Liver (tissue), 7 donors: ENCODE measurements at regions not wholly inside any gene's neighbourhood (a gene's known extent, or its start where the extent isn't known, plus 50 kb on each side); places are given as distances from the start of the nearest gene placed in this dataset.

Experiments
- DNase-seq: peaks from one replicate; pipeline ENCODE4 v3.0.0-alpha.2; 2017; ENCODE audit warnings: low spot score
- H3K27ac ChIP-seq, 2 donors: one replicate each; pipeline ENCODE4 v1.7.0; 2013; ENCODE audit warnings: inconsistent platforms in 2 of 2, low read length in 2 of 2, control low read depth in 1 of 2, low read depth in 1 of 2, mild to moderate bottlenecking in 1 of 2
- H3K27me3 ChIP-seq, 4 donors: one replicate each; pipeline versions ENCODE4 v1.6.1 to v1.7.0; 2013; ENCODE audit warnings: low read length in 3 of 4, inconsistent platforms in 1 of 4, mild to moderate bottlenecking in 1 of 4, moderate library complexity in 1 of 4; ENCODE audit not compliant: control insufficient read depth in 4 of 4, insufficient read depth in 4 of 4
- H3K36me3 ChIP-seq, 4 donors: one replicate each; pipeline versions ENCODE4 v1.6.1 to v1.7.0; 2013; ENCODE audit warnings: low read length in 3 of 4, mild to moderate bottlenecking in 3 of 4, low read depth in 1 of 4, moderate library complexity in 1 of 4; ENCODE audit not compliant: control insufficient read depth in 4 of 4, insufficient read depth in 3 of 4
- H3K4me1 ChIP-seq, 4 donors: one replicate each; pipeline versions ENCODE4 v1.6.1 to v1.7.0; 2013; ENCODE audit warnings: low read length in 3 of 4, mild to moderate bottlenecking in 3 of 4, moderate library complexity in 1 of 4; ENCODE audit not compliant: control insufficient read depth in 4 of 4, insufficient read depth in 4 of 4
- H3K4me3 ChIP-seq, 3 donors: one replicate each; pipeline versions ENCODE4 v1.6.1 to v1.7.0; 2013; ENCODE audit warnings: low read length in 3 of 3, control low read depth in 1 of 3, low read depth in 1 of 3, mild to moderate bottlenecking in 1 of 3
- H3K9ac ChIP-seq, 2 donors: one replicate each; pipeline ENCODE4 v1.7.0; 2013; ENCODE audit warnings: low read length in 2 of 2, mild to moderate bottlenecking in 2 of 2, moderate library complexity in 2 of 2, control low read depth in 1 of 2, low read depth in 1 of 2
- H3K9me3 ChIP-seq, 4 donors: one replicate each; pipeline versions ENCODE4 v1.6.1 to v1.7.0; 2013; ENCODE audit warnings: low read length in 3 of 4; ENCODE audit not compliant: control insufficient read depth in 4 of 4
- EGR1 ChIP-seq, 2 donors: IDR thresholded peaks; 2 replicates each; pipeline ENCODE4 v1.6.1; 2016 to 2018; ENCODE audit warnings: antibody characterized with exemption in 2 of 2, low read depth in 2 of 2
- FOXA1 ChIP-seq: IDR thresholded peaks from 2 replicates; pipeline ENCODE4 v1.6.1; 2016; ENCODE audit warnings: antibody characterized with exemption
- FOXA2 ChIP-seq: IDR thresholded peaks from 2 replicates; pipeline ENCODE4 v1.6.1; 2016; ENCODE audit warnings: antibody characterized with exemption
- GABPA ChIP-seq, 2 donors: IDR thresholded peaks in 1 of 2; conservative IDR thresholded peaks in 1 of 2; 2 replicates each; pipeline ENCODE4 v1.6.1; 2016; ENCODE audit warnings: antibody characterized with exemption in 2 of 2, mild to moderate bottlenecking in 1 of 2, moderate library complexity in 1 of 2
- HNF4A ChIP-seq, 2 donors: conservative IDR thresholded peaks; 2 replicates each; pipeline ENCODE4 v1.6.1; 2016; ENCODE audit warnings: antibody characterized with exemption in 2 of 2, mild to moderate bottlenecking in 2 of 2
- HNF4G ChIP-seq: IDR thresholded peaks from 2 replicates; pipeline ENCODE4 v1.6.1; 2016; ENCODE audit warnings: antibody characterized with exemption
- JUND ChIP-seq, 2 donors: IDR thresholded peaks; 2 replicates each; pipeline ENCODE4 v1.6.1; 2016; ENCODE audit warnings: antibody characterized with exemption in 2 of 2
- NR2F2 ChIP-seq: IDR thresholded peaks from 2 replicates; pipeline ENCODE4 v1.6.1; 2016; ENCODE audit warnings: antibody characterized with exemption
- REST ChIP-seq: IDR thresholded peaks from 2 replicates; pipeline ENCODE4 v1.6.1; 2016; ENCODE audit warnings: antibody characterized with exemption, mild to moderate bottlenecking
- RXRA ChIP-seq, 2 donors: IDR thresholded peaks; 2 replicates each; pipeline ENCODE4 v1.6.1; 2017 to 2018; ENCODE audit warnings: antibody characterized with exemption in 2 of 2, mild to moderate bottlenecking in 1 of 2
- SP1 ChIP-seq: IDR thresholded peaks from 2 replicates; pipeline ENCODE4 v1.6.1; 2018; ENCODE audit warnings: antibody characterized with exemption, mild to moderate bottlenecking
- TAF1 ChIP-seq: conservative IDR thresholded peaks from 2 replicates; pipeline ENCODE4 v1.6.1; 2016; ENCODE audit warnings: antibody characterized with exemption, mild to moderate bottlenecking
- YY1 ChIP-seq: IDR thresholded peaks from 2 replicates; pipeline ENCODE4 v1.6.1; 2016; ENCODE audit warnings: antibody characterized with exemption, mild to moderate bottlenecking
- ZBTB33 ChIP-seq: IDR thresholded peaks from 2 replicates; pipeline ENCODE4 v1.6.1; 2016; ENCODE audit warnings: antibody characterized with exemption
- WGBS: extraction: QIAGEN DNeasy Blood & Tissue Kit; methylation state at CpG from one replicate; pipeline ENCODE4 v1.1.7; 2013; 5-methylcytosine and 5-hydroxymethylcytosine counted together
- TF ChIP-seq, protein P1 (sequence below): IDR thresholded peaks from 2 replicates; pipeline ENCODE4 v1.6.1; 2016; ENCODE audit warnings: antibody characterized with exemption
- TF ChIP-seq, protein P2 (sequence below): IDR thresholded peaks from 2 replicates; pipeline ENCODE4 v1.6.1; 2016; ENCODE audit warnings: antibody characterized with exemption
- donor health status: healthy.
- donor health status: healthy.
- donor health status: healthy.
- donor health status: healthy.

DNA sequence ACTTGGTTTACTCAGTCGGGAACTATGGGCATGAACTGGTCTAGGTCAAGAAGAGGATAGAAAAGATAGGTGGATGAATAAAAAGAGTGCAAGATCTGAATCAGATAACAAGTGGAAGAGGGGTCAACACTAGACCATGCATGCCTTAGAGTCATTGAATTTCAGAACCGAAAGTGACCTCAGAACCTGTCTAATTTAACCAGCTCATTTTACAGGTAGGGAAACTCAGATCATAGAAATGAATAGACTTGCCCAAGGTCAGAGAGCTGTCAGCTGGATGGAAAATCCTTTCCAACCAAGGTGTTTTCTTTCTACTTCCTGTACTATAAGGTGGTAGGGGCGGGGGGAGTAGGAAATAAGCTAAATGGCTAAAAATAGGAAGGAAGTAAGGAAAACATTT, 121.4 kb upstream of the ADGRF1 start:
- WGBS, result 83% methylated on average over 3 of the region's 3 CpGs
- TF ChIP-seq TAF1 (no peak), NR2F2 (no peak), FOXA1 (no peak)
- H3K27me3 ChIP-seq, result no peaks in the 10 kb centered on the region

GRCh38 chr6:47162793-47163192, 120.7 kb upstream of the ADGRF1 start:
- no peaks in the 10 kb centered on the region for H3K9me3 ChIP-seq
- no peak for DNase-seq
- H3K4me1 ChIP-seq, result peaks cover 0 to 2% (median 0%) of the 10 kb centered on the region in 4 donors
- no peak overlapping the region for H3K27ac ChIP-seq
- TF ChIP-seq FOXA1 (no peak), HNF4A (conservative IDR thresholded peaks at IDR 0.05) (no peak), FOXA2 (no peak), RXRA (IDR thresholded peaks at IDR 0.05) (no peak), REST (no peak), SP1 (no peak), TAF1 (no peak)
- TF ChIP-seq, protein P1, sequence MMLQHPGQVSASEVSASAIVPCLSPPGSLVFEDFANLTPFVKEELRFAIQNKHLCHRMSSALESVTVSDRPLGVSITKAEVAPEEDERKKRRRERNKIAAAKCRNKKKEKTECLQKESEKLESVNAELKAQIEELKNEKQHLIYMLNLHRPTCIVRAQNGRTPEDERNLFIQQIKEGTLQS, result no peak
- TF ChIP-seq, protein P2, sequence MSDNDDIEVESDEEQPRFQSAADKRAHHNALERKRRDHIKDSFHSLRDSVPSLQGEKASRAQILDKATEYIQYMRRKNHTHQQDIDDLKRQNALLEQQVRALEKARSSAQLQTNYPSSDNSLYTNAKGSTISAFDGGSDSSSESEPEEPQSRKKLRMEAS, result no peak
- no peak overlapping the region for H3K4me3 ChIP-seq
- WGBS, result 68% methylated on average over 2 of the region's 2 CpGs
- H3K9ac ChIP-seq, result no peak overlapping the region
- no peaks in the 10 kb centered on the region for H3K36me3 ChIP-seq
- no peaks in the 10 kb centered on the region for H3K27me3 ChIP-seq

More for the DNA sequence above, 121.4 kb upstream of the ADGRF1 start:
- no peak overlapping the region for H3K9ac ChIP-seq
- no peaks in the 10 kb centered on the region for H3K9me3 ChIP-seq
- H3K27ac ChIP-seq, result no peak overlapping the region
- H3K4me1 ChIP-seq, result peaks cover 0 to 2% (median 0%) of the 10 kb centered on the region in 4 donors
- no peak for DNase-seq
- no peak overlapping the region for H3K4me3 ChIP-seq
- H3K36me3 ChIP-seq, result no peaks in the 10 kb centered on the region

DNA sequence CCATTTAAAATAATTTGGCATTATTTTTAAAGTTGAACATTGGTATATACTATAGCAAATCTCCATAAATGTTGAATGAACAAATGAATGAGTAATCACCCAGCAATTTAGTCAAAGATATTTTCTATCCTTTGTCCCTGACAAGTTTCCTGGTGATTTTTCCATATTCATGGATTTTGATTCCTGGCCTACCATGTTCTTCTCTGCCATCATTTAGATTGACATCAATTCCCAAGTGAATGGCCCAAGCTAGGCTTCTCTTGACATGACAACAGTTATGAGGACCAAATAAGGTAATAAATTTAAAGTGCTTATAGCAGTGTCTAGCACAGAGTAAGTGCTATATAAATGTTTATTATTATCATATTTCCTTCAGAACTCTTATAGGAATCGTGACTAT, 120.1 kb upstream of the ADGRF1 start:
- Histone ChIP-seq H3K4me1 (peaks cover 0 to 2% (median 0%) of the 10 kb centered on the region in 4 donors), H3K36me3 (no peaks in the 10 kb centered on the region), H3K9ac (no peak overlapping the region), H3K27ac (no peak overlapping the region), H3K9me3 (no peaks in the 10 kb centered on the region), H3K27me3 (no peaks in the 10 kb centered on the region), H3K4me3 (no peak overlapping the region)
- no peak for DNase-seq
- WGBS, result 89% methylated on average over 1 of the region's 1 CpG
- no peak for TF ChIP-seq RXRA (IDR thresholded peaks at IDR 0.05)
- no peak for TF ChIP-seq YY1
- no peak for TF ChIP-seq FOXA2
- TF ChIP-seq JUND (IDR thresholded peaks at IDR 0.05), result no peak
- TF ChIP-seq GABPA (IDR thresholded peaks at IDR 0.05 in 1 of 2, conservative IDR thresholded peaks at IDR 0.05 in 1 of 2), result no peak
- no peak for TF ChIP-seq NR2F2
- no peak for TF ChIP-seq HNF4G
- no peak for TF ChIP-seq ZBTB33
- TF ChIP-seq EGR1 (IDR thresholded peaks at IDR 0.05; ENCODE audit: low read depth in 2 of 2), result no peak
- TF ChIP-seq, protein P1, result no peak
